ENCODE measurements at regions not wholly inside any gene's neighbourhood (a gene's known extent, or its start where the extent isn't known, plus 50 kb on each side); places are given as distances from the start of the nearest gene placed in this dataset.

- no peak overlapping the region for H3K27ac ChIP-seq
Measured at GRCh38 chr7:18230271-18230670, 202.6 kb upstream of the PRPS1L1 start.

GRCh38 chr7:18231854-18232253, 204.2 kb upstream of the PRPS1L1 start:
- Histone ChIP-seq H3K4me3 (no peak overlapping the region), H3K27ac (no peak overlapping the region)

More at GRCh38 chr7:18230271-18230670, 202.6 kb upstream of the PRPS1L1 start:
- H3K4me3 ChIP-seq, result no peak overlapping the region

GRCh38 chr7:18234519-18234918, 206.9 kb upstream of the PRPS1L1 start:
- H3K4me3 ChIP-seq, result no peak overlapping the region
- no peak overlapping the region for H3K27ac ChIP-seq

- Histone ChIP-seq H3K4me3 (no peak overlapping the region), H3K27ac (no peak overlapping the region)
Measured at GRCh38 chr7:18235819-18236218, 208.2 kb upstream of the PRPS1L1 start.

GRCh38 chr7:18239212-18239611, 211.6 kb upstream of the PRPS1L1 start:
- H3K4me3 ChIP-seq, result no peak overlapping the region
- H3K27ac ChIP-seq, result no peak overlapping the region

- H3K4me3 ChIP-seq, result no peak overlapping the region
- no peak overlapping the region for H3K27ac ChIP-seq
Measured at GRCh38 chr7:18241543-18242231, 214.0 kb upstream of the PRPS1L1 start.

GRCh38 chr7:18243731-18244130, 216.1 kb upstream of the PRPS1L1 start:
- Histone ChIP-seq H3K27ac (no peak overlapping the region), H3K4me3 (no peak overlapping the region)

GRCh38 chr7:18250133-18250532, 222.5 kb upstream of the PRPS1L1 start:
- Histone ChIP-seq H3K4me3 (no peak overlapping the region), H3K27ac (no peak overlapping the region)

- Histone ChIP-seq H3K4me3 (no peak overlapping the region), H3K27ac (no peak overlapping the region)
Measured at GRCh38 chr7:18257711-18258110, 230.1 kb upstream of the PRPS1L1 start.

- Histone ChIP-seq H3K4me3 (no peak overlapping the region), H3K27ac (no peak overlapping the region)
Measured at GRCh38 chr7:18262058-18262457, 233.5 kb upstream of the HDAC9 start.

GRCh38 chr7:18265611-18266281, 229.8 kb upstream of the HDAC9 start:
- Histone ChIP-seq H3K4me3 (no peak overlapping the region), H3K27ac (no peak overlapping the region)

GRCh38 chr7:18268571-18268970, 227.0 kb upstream of the HDAC9 start:
- Histone ChIP-seq H3K27ac (no peak overlapping the region), H3K4me3 (no peak overlapping the region)

GRCh38 chr7:18276380-18276779, 219.2 kb upstream of the HDAC9 start:
- no peak overlapping the region for H3K27ac ChIP-seq
- no peak overlapping the region for H3K4me3 ChIP-seq

GRCh38 chr7:18278316-18278715, 217.2 kb upstream of the HDAC9 start:
- no peak overlapping the region for H3K4me3 ChIP-seq
- H3K27ac ChIP-seq, result peak overlapping the region in 1 of 21 experiments; percentile 26

- no peak overlapping the region for H3K27ac ChIP-seq
- no peak overlapping the region for H3K4me3 ChIP-seq
Measured at GRCh38 chr7:18283045-18283444, 212.5 kb upstream of the HDAC9 start.

GRCh38 chr7:18287482-18287881, 208.1 kb upstream of the HDAC9 start:
- H3K27ac ChIP-seq, result no peak overlapping the region
- H3K4me3 ChIP-seq, result no peak overlapping the region

GRCh38 chr7:18288322-18289037, 207.1 kb upstream of the HDAC9 start:
- no peak overlapping the region for H3K4me3 ChIP-seq
- no peak overlapping the region for H3K27ac ChIP-seq

GRCh38 chr7:18289788-18290187, 205.8 kb upstream of the HDAC9 start:
- Histone ChIP-seq H3K4me3 (peak overlapping the region in 1 of 7 experiments; percentile 13), H3K27ac (no peak overlapping the region)

- Histone ChIP-seq H3K4me3 (peak overlapping the region in 4 of 7 experiments; percentile 5 to 13 (median 12)), H3K27ac (peak overlapping the region in 1 of 21 experiments; percentile 58)
Measured at GRCh38 chr7:18290223-18290622, 205.3 kb upstream of the HDAC9 start.

GRCh38 chr7:18290865-18291264, 204.7 kb upstream of the HDAC9 start:
- H3K4me3 ChIP-seq, result peak overlapping the region in 4 of 7 experiments; percentile 5 to 13 (median 12)
- H3K27ac ChIP-seq, result peak overlapping the region in 1 of 21 experiments; percentile 58

GRCh38 chr7:18292584-18292983, 203.0 kb upstream of the HDAC9 start:
- Histone ChIP-seq H3K27ac (no peak overlapping the region), H3K4me3 (no peak overlapping the region)
